SJSA1 (cell line): ENCODE measurements at regions not wholly inside any gene's neighbourhood (a gene's known extent, or its start where the extent isn't known, plus 50 kb on each side); places are given as distances from the start of the nearest gene placed in this dataset.
"Not testable (repeated sequence)": the region's sequence is repeated elsewhere in the genome, so short reads cannot be mapped to it uniquely, and the experiment has no call there.

Experiments used
- DNase-seq, 2 experiments: peaks; one replicate each; pipeline ENCODE4 v3.0.0-alpha.2; 2015 to 2020; ENCODE audit warnings: low spot score in 2 of 2, low read depth in 1 of 2
- H3K27ac ChIP-seq: fragments of 250-450 bp; sonication (Bioruptor Pico); 2 replicates; pipeline ENCODE4 v1.5.1; 2020; ENCODE audit warnings: mild to moderate bottlenecking, moderate library complexity
- H3K27me3 ChIP-seq: fragments of 250-450 bp; sonication (Bioruptor Pico); replicated peaks from 2 replicates; pipeline ENCODE4 v1.5.1; 2020; ENCODE audit warnings: mild to moderate bottlenecking, moderate library complexity
- H3K36me3 ChIP-seq: fragments of 250-450 bp; sonication (Bioruptor Pico); 2 replicates; pipeline ENCODE4 v1.5.1; 2020; ENCODE audit warnings: mild to moderate bottlenecking
- H3K4me1 ChIP-seq: fragments of 250-450 bp; sonication (Bioruptor Pico); replicated peaks from 2 replicates; pipeline ENCODE4 v1.6.1; 2021; ENCODE audit warnings: mild to moderate bottlenecking
- H3K4me3 ChIP-seq: fragments of 250-450 bp; sonication (Bioruptor Pico); 2 replicates; pipeline ENCODE4 v1.5.1; 2020; ENCODE audit warnings: mild to moderate bottlenecking
- H3K9me3 ChIP-seq: fragments of 250-450 bp; sonication (Bioruptor Pico); replicated peaks from 2 replicates; pipeline ENCODE4 v1.5.1; 2020; ENCODE audit warnings: mild to moderate bottlenecking

DNA sequence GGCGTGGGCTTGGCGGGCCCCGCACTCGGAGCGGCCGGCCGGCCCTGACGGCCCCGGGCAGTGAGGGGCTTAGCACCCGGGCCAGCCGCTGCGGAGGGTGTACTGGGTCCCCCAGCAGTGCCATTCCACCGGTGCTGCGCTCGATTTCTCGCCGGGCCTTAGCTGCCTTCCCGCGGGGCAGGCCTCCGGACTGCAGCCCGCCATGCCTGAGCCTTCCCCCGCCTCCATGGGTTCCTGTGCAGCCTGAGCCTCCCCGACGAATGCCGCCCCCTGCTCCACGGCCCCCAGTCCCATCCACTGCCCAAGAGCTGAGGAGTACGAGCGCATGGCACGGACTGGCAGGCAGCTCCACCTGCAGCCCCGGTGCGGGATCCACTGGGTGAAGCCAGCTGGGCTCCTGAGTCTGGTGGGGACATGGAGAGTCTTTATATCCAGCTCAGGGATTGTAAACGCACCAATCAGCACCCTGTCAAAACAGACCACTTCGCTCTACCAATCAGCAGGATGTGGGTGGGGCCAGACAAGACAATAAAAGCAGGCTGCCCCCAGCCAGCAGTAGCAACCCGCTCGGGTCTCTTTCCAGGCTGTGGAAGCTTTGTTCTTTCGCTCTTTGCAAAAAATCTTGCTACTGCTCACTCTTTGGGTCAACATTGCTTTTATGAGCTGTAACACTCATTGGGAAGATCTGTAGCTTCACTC, 501.2 kb upstream of the DPH6 start:
- not testable (repeated sequence) for H3K4me1 ChIP-seq, H3K36me3 ChIP-seq, H3K27ac ChIP-seq, H3K4me3 ChIP-seq, H3K9me3 ChIP-seq, DNase-seq, H3K27me3 ChIP-seq

DNA sequence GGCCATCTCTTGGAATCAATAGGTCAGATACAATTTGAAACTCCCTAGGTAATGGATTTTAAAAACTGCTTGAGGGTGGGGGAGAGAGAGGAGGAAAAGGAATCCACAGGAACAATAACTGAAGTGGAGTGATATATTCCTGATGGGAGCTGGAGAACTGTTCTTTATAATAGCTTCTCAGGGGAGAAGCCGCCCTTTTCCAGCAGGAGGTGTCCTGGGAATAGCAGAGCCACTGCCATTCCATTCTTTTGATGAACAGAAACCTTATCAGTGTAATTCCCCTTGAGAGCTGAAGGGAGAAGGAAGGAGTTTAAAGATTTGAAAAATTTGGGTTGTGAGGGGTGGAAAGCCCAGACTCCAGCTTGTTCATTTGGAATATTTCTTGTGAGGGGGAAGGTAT, 504.9 kb upstream of the DPH6 start:
- Histone ChIP-seq H3K27me3 (no peaks in the 10 kb centered on the region), H3K9me3 (no peaks in the 10 kb centered on the region), H3K4me3 (no peak overlapping the region), H3K27ac (no peak overlapping the region), H3K36me3 (no peaks in the 10 kb centered on the region), H3K4me1 (no peaks in the 10 kb centered on the region)
- DNase-seq = no peak

DNA sequence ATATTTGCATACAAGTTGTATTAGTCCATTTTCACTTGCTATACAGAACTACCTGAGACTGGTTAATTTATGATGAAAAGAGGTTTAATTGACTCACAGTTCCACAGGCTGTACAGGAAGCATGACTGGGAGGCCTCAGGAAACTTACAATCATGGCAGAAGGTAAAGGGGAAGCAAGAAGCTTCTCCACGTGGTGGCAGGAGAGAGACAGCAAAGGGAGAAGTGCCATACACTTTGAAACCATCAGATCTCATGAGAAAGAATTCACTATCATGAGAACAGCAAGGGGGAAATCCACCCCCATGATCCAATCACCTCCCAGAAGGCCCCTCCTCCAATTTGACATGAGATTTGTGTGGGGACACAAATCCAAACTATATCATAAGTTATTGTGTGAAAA, 506.7 kb upstream of the DPH6 start:
- not testable (repeated sequence) for H3K4me1 ChIP-seq

DNA sequence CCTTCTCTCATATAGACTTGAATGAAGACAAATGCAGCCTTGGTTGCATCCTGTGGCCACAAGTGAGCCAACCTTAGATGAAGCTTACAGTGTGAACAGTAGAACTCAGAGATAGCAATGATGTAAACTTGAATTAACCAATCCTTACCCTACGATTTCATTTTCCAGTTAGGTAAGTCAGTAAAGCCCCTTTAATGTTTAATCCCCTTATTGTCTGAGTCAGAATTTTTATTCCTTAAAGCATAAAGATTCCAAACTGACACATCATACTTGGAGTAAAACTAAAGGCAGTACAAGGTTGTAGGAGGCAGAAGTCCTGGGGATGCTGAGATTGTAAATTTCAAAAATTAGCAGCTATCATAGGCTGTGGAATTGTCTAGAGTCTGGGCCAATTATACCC, 507.8 kb upstream of the DPH6 start:
- no peak overlapping the region for H3K27ac ChIP-seq
- H3K27me3 ChIP-seq = no peaks in the 10 kb centered on the region
- H3K9me3 ChIP-seq = no peaks in the 10 kb centered on the region
- H3K36me3 ChIP-seq = no peaks in the 10 kb centered on the region
- DNase-seq = no peak
- no peak overlapping the region for H3K4me3 ChIP-seq
- no peaks in the 10 kb centered on the region for H3K4me1 ChIP-seq

More for the DNA sequence above, 506.7 kb upstream of the DPH6 start:
- not testable (repeated sequence) for H3K27me3 ChIP-seq, H3K27ac ChIP-seq, H3K36me3 ChIP-seq, H3K9me3 ChIP-seq, H3K4me3 ChIP-seq
- DNase-seq = peak in 1 of 2 experiments; percentile 7

DNA sequence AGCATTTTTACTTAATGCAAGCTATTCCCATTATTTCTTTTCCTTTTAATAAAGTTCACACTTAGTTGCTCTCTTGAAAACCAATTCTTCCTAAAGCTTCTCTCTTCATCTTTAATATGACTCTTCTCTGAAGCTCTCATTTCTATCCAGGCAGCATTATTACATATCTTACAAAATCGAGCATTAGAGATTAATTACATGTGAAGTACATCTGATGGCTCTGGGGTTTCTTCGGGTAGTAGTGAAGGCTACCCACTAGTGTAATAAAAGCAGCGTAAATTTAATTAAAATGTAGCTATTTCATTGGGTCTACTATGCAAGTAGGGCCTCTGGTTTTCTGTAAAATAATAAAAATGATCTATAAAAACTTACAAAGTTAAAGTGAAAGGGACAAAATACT, 513.6 kb upstream of the DPH6 start:
- H3K4me3 ChIP-seq = no peak overlapping the region
- H3K27ac ChIP-seq = no peak overlapping the region
- H3K4me1 ChIP-seq = no peaks in the 10 kb centered on the region
- no peak for DNase-seq
- H3K27me3 ChIP-seq = no peaks in the 10 kb centered on the region
- no peaks in the 10 kb centered on the region for H3K36me3 ChIP-seq
- no peaks in the 10 kb centered on the region for H3K9me3 ChIP-seq

- Histone ChIP-seq H3K4me1 (no peaks in the 10 kb centered on the region), H3K9me3 (no peaks in the 10 kb centered on the region), H3K27me3 (no peaks in the 10 kb centered on the region), H3K27ac (no peak overlapping the region), H3K36me3 (no peaks in the 10 kb centered on the region), H3K4me3 (no peak overlapping the region)
- DNase-seq = no peak
Observed at GRCh38 chr15:36062357-36062756, 516.4 kb upstream of the DPH6 start.

DNA sequence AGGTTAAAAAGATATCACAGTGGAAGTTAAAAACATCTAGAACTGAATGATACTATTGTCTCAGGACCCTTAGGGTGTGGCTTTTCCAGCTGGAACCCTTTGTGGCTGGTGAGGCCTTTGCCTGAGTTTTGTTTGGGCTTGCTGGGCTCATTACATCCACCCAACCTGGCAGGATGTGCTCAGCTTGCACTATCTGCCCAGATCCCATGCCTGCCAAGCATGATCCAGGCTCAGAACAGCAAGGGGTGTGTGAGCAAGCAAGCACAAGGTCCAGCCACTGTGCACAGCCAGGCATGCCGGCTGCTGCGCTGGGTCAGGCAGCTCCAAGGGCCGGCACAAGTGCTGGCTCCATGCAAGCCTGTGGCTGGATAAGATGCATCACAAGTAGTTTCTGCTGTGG, 512.7 kb upstream of the CDIN1 start:
- Histone ChIP-seq H3K9me3 (no peaks in the 10 kb centered on the region; the same call in 1 of the 2 replicates), H3K4me3 (no peak overlapping the region), H3K27ac (no peak overlapping the region), H3K36me3 (no peaks in the 10 kb centered on the region), H3K27me3 (no peaks in the 10 kb centered on the region), H3K4me1 (no peaks in the 10 kb centered on the region)
- DNase-seq = no peak

GRCh38 chr15:36067483-36068274, 511.7 kb upstream of the CDIN1 start:
- Histone ChIP-seq H3K27ac (no peak overlapping the region), H3K36me3 (no peaks in the 10 kb centered on the region), H3K4me3 (no peak overlapping the region), H3K9me3 (no peaks in the 10 kb centered on the region; the same call in 1 of the 2 replicates), H3K4me1 (no peaks in the 10 kb centered on the region), H3K27me3 (no peaks in the 10 kb centered on the region)
- DNase-seq = no peak

DNA sequence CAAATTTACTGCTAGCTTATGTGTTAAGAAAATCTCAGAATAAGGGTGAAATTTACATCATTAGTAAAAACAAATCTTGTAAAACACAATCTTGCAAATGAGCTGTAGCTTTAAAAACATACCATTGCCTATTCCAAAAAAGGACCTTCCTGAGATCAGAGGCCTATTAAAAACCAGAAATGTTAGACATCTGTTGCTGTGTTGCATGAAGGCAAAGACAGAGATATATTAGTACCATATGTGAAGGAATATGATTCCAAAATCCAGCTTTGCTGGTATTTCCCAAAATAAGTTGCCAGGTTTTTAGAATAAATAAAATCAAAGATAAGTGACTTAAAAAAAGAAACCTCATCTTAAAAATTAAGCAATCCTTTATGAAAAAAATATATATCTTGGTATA, 504.1 kb upstream of the CDIN1 start:
- Histone ChIP-seq H3K27me3 (no peaks in the 10 kb centered on the region), H3K36me3 (no peaks in the 10 kb centered on the region), H3K27ac (no peak overlapping the region), H3K4me3 (no peak overlapping the region), H3K9me3 (no peaks in the 10 kb centered on the region; the same call in 1 of the 2 replicates), H3K4me1 (no peaks in the 10 kb centered on the region)
- DNase-seq = no peak

- no peaks in the 10 kb centered on the region for H3K36me3 ChIP-seq
- H3K4me3 ChIP-seq = no peak overlapping the region
- H3K27ac ChIP-seq = no peak overlapping the region
- no peaks in the 10 kb centered on the region for H3K27me3 ChIP-seq
- no peaks in the 10 kb centered on the region for H3K9me3 ChIP-seq
- H3K4me1 ChIP-seq = no peaks in the 10 kb centered on the region
- DNase-seq = no peak
Observed at GRCh38 chr15:36079021-36079420, 500.4 kb upstream of the CDIN1 start.

GRCh38 chr15:36080759-36081158, 498.7 kb upstream of the CDIN1 start:
- H3K4me3 ChIP-seq = no peak overlapping the region
- H3K27me3 ChIP-seq = no peaks in the 10 kb centered on the region
- no peak for DNase-seq
- no peaks in the 10 kb centered on the region for H3K36me3 ChIP-seq
- no peaks in the 10 kb centered on the region for H3K9me3 ChIP-seq
- no peak overlapping the region for H3K27ac ChIP-seq
- H3K4me1 ChIP-seq = no peaks in the 10 kb centered on the region

GRCh38 chr15:36090286-36090946, 489.0 kb upstream of the CDIN1 start:
- H3K4me3 ChIP-seq = no peak overlapping the region
- no peaks in the 10 kb centered on the region for H3K36me3 ChIP-seq
- DNase-seq = no peak
- no peaks in the 10 kb centered on the region for H3K4me1 ChIP-seq
- no peaks in the 10 kb centered on the region for H3K9me3 ChIP-seq
- H3K27ac ChIP-seq = no peak overlapping the region
- H3K27me3 ChIP-seq = no peaks in the 10 kb centered on the region

GRCh38 chr15:36106640-36107335, 472.6 kb upstream of the CDIN1 start:
- DNase-seq = no peak

GRCh38 chr15:36108541-36108940, 470.9 kb upstream of the CDIN1 start:
- Histone ChIP-seq H3K4me1 (no peaks in the 10 kb centered on the region), H3K27ac (no peak overlapping the region), H3K4me3 (no peak overlapping the region), H3K9me3 (no peaks in the 10 kb centered on the region), H3K36me3 (no peaks in the 10 kb centered on the region), H3K27me3 (no peaks in the 10 kb centered on the region)
- no peak for DNase-seq

More at GRCh38 chr15:36106640-36107335, 472.6 kb upstream of the CDIN1 start:
- no peaks in the 10 kb centered on the region for H3K36me3 ChIP-seq
- no peaks in the 10 kb centered on the region for H3K4me1 ChIP-seq
- H3K27ac ChIP-seq = no peak overlapping the region
- no peaks in the 10 kb centered on the region for H3K27me3 ChIP-seq
- no peak overlapping the region for H3K4me3 ChIP-seq
- H3K9me3 ChIP-seq = no peaks in the 10 kb centered on the region
